ENCODE measurements at regions not wholly inside any gene's neighbourhood (a gene's known extent, or its start where the extent isn't known, plus 50 kb on each side); places are given as distances from the start of the nearest gene placed in this dataset.
"Not testable (repeated sequence)": the region's sequence is repeated elsewhere in the genome, so short reads cannot be mapped to it uniquely, and the experiment has no call there.

DNA sequence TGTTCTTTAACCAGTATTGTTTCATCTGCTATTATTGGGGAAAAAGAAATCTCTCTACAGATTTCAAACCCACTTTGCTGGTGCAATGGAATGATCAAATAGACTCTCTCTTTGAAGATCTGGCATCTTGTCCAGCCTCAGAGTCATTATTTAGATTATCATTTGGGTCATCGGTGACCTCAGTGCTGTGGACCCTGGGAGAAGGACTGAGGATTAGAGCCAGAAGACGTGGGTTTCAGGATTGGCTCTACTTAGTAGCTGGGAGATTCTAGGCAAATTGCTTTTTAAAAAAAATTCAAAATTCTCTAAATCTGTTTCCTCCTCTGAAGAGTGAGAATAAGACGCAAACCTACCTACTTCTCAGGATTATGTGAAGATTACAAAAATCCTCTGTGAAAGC, 107.6 kb upstream of the CTAGE1 start:
- ChIA-PET CTCF (no interaction called here), POLR2A (no interaction called here)
- DNase-seq (ENCODE audit: low read depth) = no peak
- H3K36me3 ChIP-seq (ENCODE audit: control insufficient read depth, insufficient read depth, low read length) = no peaks in the 10 kb centered on the region
- H3K27me3 ChIP-seq (ENCODE audit: control insufficient read depth, insufficient read depth, low read length) = no peaks in the 10 kb centered on the region; the same call in 1 of the 2 replicates
- H3K4me3 ChIP-seq (ENCODE audit: low read depth, low read length) = no peak overlapping the region
- TF ChIP-seq CTCF (IDR thresholded peaks at IDR 0.05; ENCODE audit: insufficient read depth, low read depth, low read length) = no peak

GRCh38 chr18:22525883-22526282, 108.2 kb upstream of the CTAGE1 start:
- POLR2A ChIA-PET = no interaction called here
- Histone ChIP-seq H3K27me3 (ENCODE audit: control insufficient read depth, insufficient read depth, low read length) (no peaks in the 10 kb centered on the region; the same call in 1 of the 2 replicates), H3K4me3 (ENCODE audit: low read depth, low read length) (no peak overlapping the region), H3K36me3 (ENCODE audit: control insufficient read depth, insufficient read depth, low read length) (no peaks in the 10 kb centered on the region)
- CTCF ChIA-PET = no interaction called here
- TF ChIP-seq CTCF (IDR thresholded peaks at IDR 0.05; ENCODE audit: insufficient read depth, low read depth, low read length) = no peak
- DNase-seq (ENCODE audit: low read depth) = no peak

- TF ChIP-seq CTCF (IDR thresholded peaks at IDR 0.05; ENCODE audit: insufficient read depth, low read depth, low read length) = no peak
- no peak for DNase-seq (ENCODE audit: low read depth)
- ChIA-PET POLR2A (no interaction called here), CTCF (no interaction called here)
- H3K36me3 ChIP-seq (ENCODE audit: control insufficient read depth, insufficient read depth, low read length) = no peaks in the 10 kb centered on the region
- no peaks in the 10 kb centered on the region for H3K27me3 ChIP-seq (ENCODE audit: control insufficient read depth, insufficient read depth, low read length)
- H3K4me3 ChIP-seq (ENCODE audit: low read depth, low read length) = no peak overlapping the region
Measured at GRCh38 chr18:22528291-22528690, 110.6 kb upstream of the CTAGE1 start.

GRCh38 chr18:22534706-22535105, 117.0 kb upstream of the CTAGE1 start:
- H3K4me3 ChIP-seq (ENCODE audit: low read depth, low read length); POLR2A ChIA-PET; H3K36me3 ChIP-seq (ENCODE audit: control insufficient read depth, insufficient read depth, low read length); H3K27me3 ChIP-seq (ENCODE audit: control insufficient read depth, insufficient read depth, low read length); DNase-seq (ENCODE audit: low read depth); CTCF ChIA-PET: not testable (repeated sequence)

- no peaks in the 10 kb centered on the region for H3K27me3 ChIP-seq (ENCODE audit: control insufficient read depth, insufficient read depth, low read length)
- ChIA-PET CTCF (no interaction called here), POLR2A (no interaction called here)
- no peaks in the 10 kb centered on the region for H3K36me3 ChIP-seq (ENCODE audit: control insufficient read depth, insufficient read depth, low read length)
- TF ChIP-seq CTCF (IDR thresholded peaks at IDR 0.05; ENCODE audit: insufficient read depth, low read depth, low read length) = no peak
- DNase-seq (ENCODE audit: low read depth) = no peak
- no peak overlapping the region for H3K4me3 ChIP-seq (ENCODE audit: low read depth, low read length)
Measured at GRCh38 chr18:22536558-22536957, 118.8 kb upstream of the CTAGE1 start.

DNA sequence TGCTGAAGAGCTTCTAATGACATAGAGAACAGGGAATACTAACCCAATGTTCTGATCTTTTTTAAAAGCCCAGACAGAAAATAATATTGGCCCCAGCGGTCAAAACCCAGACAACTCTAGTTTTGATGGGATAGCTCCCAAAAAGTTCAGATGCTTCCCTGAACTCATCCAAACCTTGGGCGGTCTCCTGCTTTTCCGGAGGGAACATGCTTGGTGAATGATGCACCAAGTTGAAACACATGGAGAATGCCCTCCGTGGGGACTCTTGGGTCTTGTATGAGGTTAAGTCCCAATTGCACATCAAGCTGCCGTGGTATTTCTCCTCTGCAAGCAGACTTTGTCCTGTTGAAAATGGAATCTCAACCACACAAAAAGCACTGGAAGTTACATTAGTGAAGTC, 120.7 kb upstream of the CTAGE1 start:
- POLR2A ChIA-PET = no interaction called here
- Histone ChIP-seq H3K27me3 (ENCODE audit: control insufficient read depth, insufficient read depth, low read length) (no peaks in the 10 kb centered on the region), H3K36me3 (ENCODE audit: control insufficient read depth, insufficient read depth, low read length) (no peaks in the 10 kb centered on the region), H3K4me3 (ENCODE audit: low read depth, low read length) (no peak overlapping the region)
- DNase-seq (ENCODE audit: low read depth) = no peak
- TF ChIP-seq CTCF (IDR thresholded peaks at IDR 0.05; ENCODE audit: insufficient read depth, low read depth, low read length) = no peak
- CTCF ChIA-PET = interaction anchor here (0.6 kb wide), 1 partner anchor 1274 kb away, joined by 4 read pairs; no protein-coding TSS in a partner anchor
